ENCODE measurements at regions not wholly inside any gene's neighbourhood (a gene's known extent, or its start where the extent isn't known, plus 50 kb on each side); places are given as distances from the start of the nearest gene placed in this dataset.

GRCh38 chr2:104179644-104180043 lies 674.3 kb upstream of the POU3F3 start:
- no peak overlapping the region for H3K4me3 ChIP-seq (replicated peaks in 1 of 2; ENCODE audit: low read depth in 1 of 2, low read length in 2 of 2)
- H3K4me2 ChIP-seq (ENCODE audit: low read length): no peak overlapping the region
- H3K9ac ChIP-seq (ENCODE audit: low read length): no peak overlapping the region
- no peaks in the 10 kb centered on the region for H3K27me3 ChIP-seq (ENCODE audit: insufficient read depth, low read length)
- no peaks in the 10 kb centered on the region for H3K79me2 ChIP-seq (ENCODE audit: insufficient read depth, low read length)
- H2AFZ ChIP-seq (ENCODE audit: low read depth, low read length, poor library complexity, severe bottlenecking): no peak overlapping the region
- no peaks in the 10 kb centered on the region for H3K9me2 ChIP-seq (ENCODE audit: insufficient read depth)
- POLR2A ChIA-PET: no interaction called here
- no peaks in the 10 kb centered on the region for H4K20me1 ChIP-seq (ENCODE audit: insufficient read depth)
- intact Hi-C loops (cut with micrococcal nuclease): no loop called here
- BruUV-seq (replicated peaks): no TSS peak
- peaks cover 8 to 31% of the 10 kb centered on the region in 2 experiments; a peak in 3 of 4 replicates for H3K9me3 ChIP-seq (ENCODE audit: control insufficient read depth in 1 of 2, insufficient read depth in 1 of 2, low read depth in 1 of 2, low read length in 2 of 2)
- DNase-seq (ENCODE audit: low read depth, low spot score): no peak
- CTCF ChIA-PET: no interaction called here
- no peak for TF ChIP-seq POLR2AphosphoS5 (IDR thresholded peaks at IDR 0.05; ENCODE audit: low read depth, low read length)
- no peak for TF ChIP-seq TCF7L2 (IDR thresholded peaks at IDR 0.05; ENCODE audit: borderline replicate concordance, extremely low read depth, insufficient read depth, insufficient read length)
- TF ChIP-seq YY1 (IDR thresholded peaks at IDR 0.05; ENCODE audit: extremely low read depth, insufficient replicate concordance, low read depth, low read length): no peak
- TF ChIP-seq, protein P1, sequence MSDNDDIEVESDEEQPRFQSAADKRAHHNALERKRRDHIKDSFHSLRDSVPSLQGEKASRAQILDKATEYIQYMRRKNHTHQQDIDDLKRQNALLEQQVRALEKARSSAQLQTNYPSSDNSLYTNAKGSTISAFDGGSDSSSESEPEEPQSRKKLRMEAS (IDR thresholded peaks at IDR 0.05): no peak
- TF ChIP-seq FOSL1 (IDR thresholded peaks at IDR 0.05; ENCODE audit: low read depth): no peak
- TF ChIP-seq RAD21 (IDR thresholded peaks at IDR 0.05; ENCODE audit: low read depth): no peak
- TF ChIP-seq, protein P2, sequence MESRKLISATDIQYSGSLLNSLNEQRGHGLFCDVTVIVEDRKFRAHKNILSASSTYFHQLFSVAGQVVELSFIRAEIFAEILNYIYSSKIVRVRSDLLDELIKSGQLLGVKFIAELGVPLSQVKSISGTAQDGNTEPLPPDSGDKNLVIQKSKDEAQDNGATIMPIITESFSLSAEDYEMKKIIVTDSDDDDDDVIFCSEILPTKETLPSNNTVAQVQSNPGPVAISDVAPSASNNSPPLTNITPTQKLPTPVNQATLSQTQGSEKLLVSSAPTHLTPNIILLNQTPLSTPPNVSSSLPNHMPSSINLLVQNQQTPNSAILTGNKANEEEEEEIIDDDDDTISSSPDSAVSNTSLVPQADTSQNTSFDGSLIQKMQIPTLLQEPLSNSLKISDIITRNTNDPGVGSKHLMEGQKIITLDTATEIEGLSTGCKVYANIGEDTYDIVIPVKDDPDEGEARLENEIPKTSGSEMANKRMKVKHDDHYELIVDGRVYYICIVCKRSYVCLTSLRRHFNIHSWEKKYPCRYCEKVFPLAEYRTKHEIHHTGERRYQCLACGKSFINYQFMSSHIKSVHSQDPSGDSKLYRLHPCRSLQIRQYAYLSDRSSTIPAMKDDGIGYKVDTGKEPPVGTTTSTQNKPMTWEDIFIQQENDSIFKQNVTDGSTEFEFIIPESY (IDR thresholded peaks at IDR 0.05; ENCODE audit: extremely low read depth, insufficient replicate concordance, low read length): no peak
- TF ChIP-seq EZH2 (IDR thresholded peaks at IDR 0.05): no peak
- no peak for TF ChIP-seq CEBPB (IDR thresholded peaks at IDR 0.05; ENCODE audit: low read depth)
- TF ChIP-seq, protein P3, sequence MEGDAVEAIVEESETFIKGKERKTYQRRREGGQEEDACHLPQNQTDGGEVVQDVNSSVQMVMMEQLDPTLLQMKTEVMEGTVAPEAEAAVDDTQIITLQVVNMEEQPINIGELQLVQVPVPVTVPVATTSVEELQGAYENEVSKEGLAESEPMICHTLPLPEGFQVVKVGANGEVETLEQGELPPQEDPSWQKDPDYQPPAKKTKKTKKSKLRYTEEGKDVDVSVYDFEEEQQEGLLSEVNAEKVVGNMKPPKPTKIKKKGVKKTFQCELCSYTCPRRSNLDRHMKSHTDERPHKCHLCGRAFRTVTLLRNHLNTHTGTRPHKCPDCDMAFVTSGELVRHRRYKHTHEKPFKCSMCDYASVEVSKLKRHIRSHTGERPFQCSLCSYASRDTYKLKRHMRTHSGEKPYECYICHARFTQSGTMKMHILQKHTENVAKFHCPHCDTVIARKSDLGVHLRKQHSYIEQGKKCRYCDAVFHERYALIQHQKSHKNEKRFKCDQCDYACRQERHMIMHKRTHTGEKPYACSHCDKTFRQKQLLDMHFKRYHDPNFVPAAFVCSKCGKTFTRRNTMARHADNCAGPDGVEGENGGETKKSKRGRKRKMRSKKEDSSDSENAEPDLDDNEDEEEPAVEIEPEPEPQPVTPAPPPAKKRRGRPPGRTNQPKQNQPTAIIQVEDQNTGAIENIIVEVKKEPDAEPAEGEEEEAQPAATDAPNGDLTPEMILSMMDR (IDR thresholded peaks at IDR 0.05 in 2 of 3, conservative IDR thresholded peaks at IDR 0.05 in 1 of 3; ENCODE audit: borderline replicate concordance in 1 of 3, insufficient read depth in 1 of 3, low read depth in 2 of 3, low read length in 2 of 3): no peak
- TF ChIP-seq CBX3 (IDR thresholded peaks at IDR 0.05; ENCODE audit: low read depth): no peak
- no peak for TF ChIP-seq ZNF274 (IDR thresholded peaks at IDR 0.05; ENCODE audit: low read depth, low read length)
- H3K4me1 ChIP-seq (ENCODE audit: control insufficient read depth in 1 of 2, insufficient read depth in 2 of 2, low read length in 2 of 2): no peaks in the 10 kb centered on the region
- RAD21 ChIA-PET (ENCODE audit: low non-redundant PET in 1 of 2, low total read pairs in 2 of 2, uncharacterized antibody in 2 of 2, unreplicated experiment in 2 of 2): no interaction called here
- H3K27ac ChIP-seq (ENCODE audit: low read depth, low read length): no peak overlapping the region
- no peaks in the 10 kb centered on the region for H3K36me3 ChIP-seq (ENCODE audit: control insufficient read depth in 1 of 2, insufficient read depth in 2 of 2, low read length in 2 of 2)
- ATAC-seq: no peak
